Mammary epithelial cell (primary cell): ENCODE measurements at regions not wholly inside any gene's neighbourhood (a gene's known extent, or its start where the extent isn't known, plus 50 kb on each side); places are given as distances from the start of the nearest gene placed in this dataset.

Experiments used
- EZH2 ChIP-seq: IDR thresholded peaks from 2 replicates; pipeline ENCODE4 v1.6.1; 2012; ENCODE audit warnings: low read length, inconsistent platforms, borderline replicate concordance
- TF ChIP-seq, protein P1 (sequence below), 2 donors: IDR thresholded peaks in 1 of 2; conservative IDR thresholded peaks in 1 of 2; 2 replicates each; pipeline ENCODE4 v1.5.1; 2011 to 2012; ENCODE audit warnings: inconsistent platforms in 2 of 2, low read length in 2 of 2, mild to moderate bottlenecking in 2 of 2, control low read depth in 1 of 2, low read depth in 1 of 2; ENCODE audit not compliant: insufficient read depth in 1 of 2; ENCODE audit errors: extremely low read depth in 1 of 2

DNA sequence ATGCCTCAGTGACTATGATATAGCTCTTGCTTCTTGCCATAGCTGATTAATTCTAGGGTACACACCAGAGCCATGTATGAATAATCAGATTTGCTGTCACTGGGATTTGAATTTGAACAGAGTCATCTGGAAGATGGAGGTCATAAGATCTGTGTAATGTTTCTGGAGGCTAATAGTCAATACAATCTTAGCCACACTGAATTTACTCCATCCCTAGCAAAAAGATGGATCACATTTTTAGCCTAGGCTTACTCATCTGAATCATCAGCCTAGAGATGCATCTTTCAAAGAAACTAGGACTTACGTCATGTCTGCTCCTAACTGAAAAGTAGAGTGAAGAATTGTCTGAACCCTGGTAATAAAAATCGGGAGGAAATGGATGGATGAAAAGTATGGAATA lies 142.3 kb upstream of the ZNF804B start:
- TF ChIP-seq, protein P1, sequence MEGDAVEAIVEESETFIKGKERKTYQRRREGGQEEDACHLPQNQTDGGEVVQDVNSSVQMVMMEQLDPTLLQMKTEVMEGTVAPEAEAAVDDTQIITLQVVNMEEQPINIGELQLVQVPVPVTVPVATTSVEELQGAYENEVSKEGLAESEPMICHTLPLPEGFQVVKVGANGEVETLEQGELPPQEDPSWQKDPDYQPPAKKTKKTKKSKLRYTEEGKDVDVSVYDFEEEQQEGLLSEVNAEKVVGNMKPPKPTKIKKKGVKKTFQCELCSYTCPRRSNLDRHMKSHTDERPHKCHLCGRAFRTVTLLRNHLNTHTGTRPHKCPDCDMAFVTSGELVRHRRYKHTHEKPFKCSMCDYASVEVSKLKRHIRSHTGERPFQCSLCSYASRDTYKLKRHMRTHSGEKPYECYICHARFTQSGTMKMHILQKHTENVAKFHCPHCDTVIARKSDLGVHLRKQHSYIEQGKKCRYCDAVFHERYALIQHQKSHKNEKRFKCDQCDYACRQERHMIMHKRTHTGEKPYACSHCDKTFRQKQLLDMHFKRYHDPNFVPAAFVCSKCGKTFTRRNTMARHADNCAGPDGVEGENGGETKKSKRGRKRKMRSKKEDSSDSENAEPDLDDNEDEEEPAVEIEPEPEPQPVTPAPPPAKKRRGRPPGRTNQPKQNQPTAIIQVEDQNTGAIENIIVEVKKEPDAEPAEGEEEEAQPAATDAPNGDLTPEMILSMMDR (conservative IDR thresholded peaks at IDR 0.05 in 1 of 2, IDR thresholded peaks at IDR 0.05 in 1 of 2; ENCODE audit: extremely low read depth in 1 of 2, insufficient read depth in 1 of 2, low read depth in 1 of 2, low read length in 2 of 2): no peak
- TF ChIP-seq EZH2: no peak
